ENCODE measurements at regions not wholly inside any gene's neighbourhood (a gene's known extent, or its start where the extent isn't known, plus 50 kb on each side); places are given as distances from the start of the nearest gene placed in this dataset.

- TF ChIP-seq CTCF (IDR thresholded peaks at IDR 0.05): no peak
- no peak for TF ChIP-seq POLR2A (IDR thresholded peaks at IDR 0.05)
These were observed 187.8 kb upstream of the SPRY2 start for GRCh38 chr13:80528733-80529132.
